ENCODE measurements at regions not wholly inside any gene's neighbourhood (a gene's known extent, or its start where the extent isn't known, plus 50 kb on each side); places are given as distances from the start of the nearest gene placed in this dataset.

- no peak overlapping the region for H3K27ac ChIP-seq
- H3K36me3 ChIP-seq = no peaks in the 10 kb centered on the region
- no peak overlapping the region for H3K4me3 ChIP-seq
- no peaks in the 10 kb centered on the region for H3K4me1 ChIP-seq
- TF ChIP-seq CTCF (IDR thresholded peaks at IDR 0.05) = no peak
- DNase-seq (ENCODE audit: low spot score in 2 of 2) = no peak
- no peaks in the 10 kb centered on the region for H3K9me3 ChIP-seq
- H3K27me3 ChIP-seq = no peaks in the 10 kb centered on the region
- intact Hi-C loops (cut with DNase I) = no loop called here
Measured at GRCh38 chr11:90606721-90607120, 383.9 kb upstream of the CHORDC1 start.

- no peaks in the 10 kb centered on the region for H3K9me3 ChIP-seq
- intact Hi-C loops (cut with DNase I) = no loop called here
- no peaks in the 10 kb centered on the region for H3K27me3 ChIP-seq
- H3K4me1 ChIP-seq = no peaks in the 10 kb centered on the region
- no peak overlapping the region for H3K27ac ChIP-seq
- H3K36me3 ChIP-seq = no peaks in the 10 kb centered on the region
- no peak for TF ChIP-seq CTCF (IDR thresholded peaks at IDR 0.05)
- H3K4me3 ChIP-seq = no peak overlapping the region
- no peak for DNase-seq (ENCODE audit: low spot score in 2 of 2)
Measured at GRCh38 chr11:90601261-90601660, 378.4 kb upstream of the CHORDC1 start.

- H3K4me1 ChIP-seq = no peaks in the 10 kb centered on the region
- TF ChIP-seq CTCF (IDR thresholded peaks at IDR 0.05) = no peak
- no peak overlapping the region for H3K4me3 ChIP-seq
- H3K9me3 ChIP-seq = no peaks in the 10 kb centered on the region
- H3K27me3 ChIP-seq = no peaks in the 10 kb centered on the region
- intact Hi-C loops (cut with DNase I) = no loop called here
- H3K36me3 ChIP-seq = no peaks in the 10 kb centered on the region
- DNase-seq (ENCODE audit: low spot score in 2 of 2) = no peak
- no peak overlapping the region for H3K27ac ChIP-seq
Measured at GRCh38 chr11:90594658-90595057, 371.8 kb upstream of the CHORDC1 start.

- intact Hi-C loops (cut with DNase I) = no loop called here
- Histone ChIP-seq H3K27me3 (no peaks in the 10 kb centered on the region), H3K36me3 (no peaks in the 10 kb centered on the region), H3K9me3 (no peaks in the 10 kb centered on the region), H3K27ac (no peak overlapping the region), H3K4me1 (no peaks in the 10 kb centered on the region), H3K4me3 (no peak overlapping the region)
- TF ChIP-seq CTCF (IDR thresholded peaks at IDR 0.05) = no peak
- no peak for DNase-seq (ENCODE audit: low spot score in 2 of 2)
Measured at GRCh38 chr11:90593099-90593498, 370.2 kb upstream of the CHORDC1 start.

GRCh38 chr11:90590286-90590685, 367.4 kb upstream of the CHORDC1 start:
- no peak overlapping the region for H3K27ac ChIP-seq
- intact Hi-C loops (cut with DNase I) = no loop called here
- no peak for TF ChIP-seq CTCF (IDR thresholded peaks at IDR 0.05)
- no peaks in the 10 kb centered on the region for H3K9me3 ChIP-seq
- H3K4me3 ChIP-seq = no peak overlapping the region
- DNase-seq (ENCODE audit: low spot score in 2 of 2) = no peak
- no peaks in the 10 kb centered on the region for H3K27me3 ChIP-seq
- H3K36me3 ChIP-seq = no peaks in the 10 kb centered on the region
- no peaks in the 10 kb centered on the region for H3K4me1 ChIP-seq

- Histone ChIP-seq H3K27me3 (no peaks in the 10 kb centered on the region), H3K4me1 (no peaks in the 10 kb centered on the region), H3K9me3 (no peaks in the 10 kb centered on the region), H3K4me3 (no peak overlapping the region), H3K36me3 (no peaks in the 10 kb centered on the region), H3K27ac (no peak overlapping the region)
- intact Hi-C loops (cut with DNase I) = no loop called here
- no peak for DNase-seq (ENCODE audit: low spot score in 2 of 2)
- TF ChIP-seq CTCF (IDR thresholded peaks at IDR 0.05) = no peak
Measured at GRCh38 chr11:90589735-90590134, 366.9 kb upstream of the CHORDC1 start.

Data from ascending aorta (tissue), 2 donors.